NAMALWA (cell line): ENCODE measurements at regions not wholly inside any gene's neighbourhood (a gene's known extent, or its start where the extent isn't known, plus 50 kb on each side); places are given as distances from the start of the nearest gene placed in this dataset.
"Not testable (repeated sequence)": the region's sequence is repeated elsewhere in the genome, so short reads cannot be mapped to it uniquely, and the experiment has no call there.

Experiments
- DNase-seq: peaks from one replicate; pipeline ENCODE4 v3.0.0-alpha.2; 2015; ENCODE audit warnings: low spot score

DNA sequence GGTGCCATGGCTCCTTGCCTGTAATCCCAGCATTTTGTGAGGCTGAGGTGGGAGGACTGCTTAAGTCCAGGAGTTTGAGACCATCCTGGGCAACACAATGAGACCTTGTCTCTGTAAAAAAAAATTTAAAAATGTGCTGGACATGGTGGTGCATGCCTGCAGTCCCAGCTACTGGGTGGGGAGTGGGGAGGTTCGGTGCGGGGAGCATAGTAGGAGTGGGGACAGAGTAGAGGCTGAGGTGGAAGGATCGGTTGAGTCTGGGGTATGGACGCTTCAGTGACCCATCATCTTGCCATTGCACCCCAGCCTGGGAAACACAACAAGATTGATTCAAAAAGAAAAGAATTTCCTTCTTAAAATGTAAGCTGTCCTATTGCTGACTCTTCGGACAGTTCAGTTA lies 1490.0 kb upstream of the GBE1 start:
- no peak for DNase-seq

- DNase-seq, result no peak
Measured at GRCh38 chr3:83250613-83251012, 1489.2 kb upstream of the GBE1 start.

DNA sequence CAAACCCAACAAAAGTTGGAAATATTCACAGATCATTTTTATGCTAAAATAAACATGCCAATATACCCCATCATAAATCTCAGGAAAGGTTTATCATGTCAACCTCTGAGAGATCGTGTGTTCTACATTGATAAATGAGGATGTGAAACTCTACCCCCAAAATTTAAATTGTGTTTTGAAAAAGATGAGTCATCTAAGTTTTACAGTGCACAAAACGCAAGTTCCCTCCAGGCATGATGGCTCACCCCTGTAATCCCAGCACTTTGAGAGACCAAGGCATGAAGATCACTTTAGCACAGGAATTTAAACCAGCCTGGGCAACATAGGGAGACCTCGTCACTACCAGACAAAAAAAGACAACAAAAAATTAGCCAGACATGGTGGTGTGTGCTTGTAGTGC lies 1487.0 kb upstream of the GBE1 start:
- no peak for DNase-seq

DNA sequence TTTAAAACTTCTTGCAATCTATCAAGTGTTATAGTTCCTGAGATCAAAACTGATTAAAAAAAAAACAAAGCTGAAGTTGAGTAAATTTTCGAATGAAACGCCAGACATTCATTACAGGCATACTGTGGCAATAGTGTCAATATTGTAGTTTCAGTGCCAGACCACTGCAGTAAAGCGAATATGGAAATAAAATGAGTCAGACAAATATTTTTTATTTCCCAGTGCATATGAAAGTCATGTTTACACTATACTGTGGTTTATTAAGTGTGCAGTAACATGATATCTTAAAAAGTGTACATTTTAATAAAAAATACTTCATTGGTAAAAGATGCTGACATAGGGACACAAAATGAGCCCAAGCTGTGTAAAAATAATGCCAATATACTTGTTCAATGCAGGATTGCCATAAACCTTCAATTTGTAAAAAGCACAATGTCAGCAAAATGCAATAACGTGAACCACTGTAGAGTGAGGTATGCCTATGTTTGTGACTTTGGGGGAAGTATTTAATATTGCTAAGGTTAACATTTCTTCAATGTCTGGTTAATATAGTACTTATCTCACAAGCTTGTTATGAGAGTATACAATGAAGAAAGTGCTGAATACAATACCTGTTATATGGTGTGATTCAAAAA lies 1473.9 kb upstream of the GBE1 start:
- no peak for DNase-seq

GRCh38 chr3:83233715-83234114 lies 1472.3 kb upstream of the GBE1 start:
- no peak for DNase-seq

DNA sequence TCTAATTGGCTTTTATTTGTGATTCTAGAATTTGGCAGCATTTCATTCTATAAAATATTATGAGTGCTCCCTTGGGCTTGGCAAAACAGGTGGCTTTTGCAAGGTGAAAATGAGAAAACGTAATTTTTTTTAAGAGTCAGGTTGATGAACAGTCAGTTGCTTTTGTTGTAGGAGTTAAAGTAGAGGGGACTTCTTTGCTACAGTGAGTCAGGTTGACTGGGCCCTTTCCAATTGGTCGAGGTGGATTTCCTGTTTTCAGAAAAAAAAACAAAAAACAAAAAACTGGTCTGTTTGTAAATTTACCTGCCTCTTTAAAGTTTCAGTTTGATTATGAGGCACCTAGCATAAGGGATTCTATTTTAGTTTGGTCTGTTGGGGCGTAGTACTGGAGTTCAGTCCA lies 1469.4 kb upstream of the GBE1 start:
- no peak for DNase-seq

- DNase-seq, result no peak
Measured at GRCh38 chr3:83230376-83230775, 1468.9 kb upstream of the GBE1 start.

DNA sequence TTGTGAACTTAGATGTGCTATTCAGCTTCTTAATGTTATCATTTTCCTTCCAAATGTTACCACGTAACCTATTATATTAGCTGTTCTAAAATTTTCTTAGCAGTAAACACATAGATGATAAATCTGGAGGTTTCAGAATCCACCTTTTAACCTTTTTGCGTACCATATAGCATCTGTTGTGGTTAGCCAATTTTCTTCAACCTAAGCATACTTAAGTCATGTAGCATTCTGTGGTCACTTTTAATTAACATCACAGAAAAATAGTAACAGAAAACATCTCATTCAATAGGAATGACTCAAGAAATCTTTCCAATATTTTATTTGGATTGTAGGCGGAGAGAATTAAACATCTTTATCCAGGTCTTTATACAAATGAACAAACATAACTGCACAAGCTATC lies 1465.3 kb upstream of the GBE1 start:
- no peak for DNase-seq

- DNase-seq, result no peak
Measured at GRCh38 chr3:83224101-83224868, 1462.8 kb upstream of the GBE1 start.

GRCh38 chr3:83218383-83219200 lies 1457.1 kb upstream of the GBE1 start:
- no peak for DNase-seq

- DNase-seq, result not testable (repeated sequence)
Measured at GRCh38 chr3:83217595-83218118, 1456.2 kb upstream of the GBE1 start.

DNA sequence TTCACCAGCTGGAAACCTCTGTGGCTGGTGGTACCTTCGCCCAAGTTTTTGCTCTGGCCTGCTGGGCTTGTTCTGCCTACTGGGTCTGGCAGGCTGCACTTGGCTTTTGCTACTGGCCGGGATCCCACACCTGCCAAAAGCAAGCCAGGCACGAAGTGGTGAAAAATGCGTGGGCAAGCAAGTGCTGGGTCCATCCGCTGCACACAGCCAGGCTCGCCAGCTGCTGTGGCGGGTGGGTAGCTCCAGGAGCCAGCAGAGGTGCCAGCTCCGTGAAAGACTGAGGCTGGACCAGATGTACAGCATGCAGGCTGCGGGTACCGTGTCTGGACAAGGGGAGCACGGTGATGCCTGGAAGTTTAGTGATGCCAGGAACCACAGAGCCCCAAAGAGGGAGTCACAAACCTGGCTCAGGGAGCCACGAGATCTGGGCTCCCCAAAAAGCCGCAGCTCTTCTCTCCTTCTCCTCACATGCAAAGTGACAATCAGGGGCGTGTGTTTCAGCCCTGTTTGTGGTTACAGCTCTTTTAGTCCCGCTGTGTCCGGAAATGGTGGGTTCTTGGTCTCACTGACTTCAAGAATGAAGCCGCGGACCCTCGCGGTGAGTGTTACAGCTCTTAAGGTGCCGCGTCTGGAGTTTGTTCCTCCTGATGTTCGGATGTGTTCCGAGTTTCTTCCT lies 1455.6 kb upstream of the GBE1 start:
- no peak for DNase-seq

- no peak for DNase-seq
Measured at GRCh38 chr3:83195243-83195642, 1433.8 kb upstream of the GBE1 start.

DNA sequence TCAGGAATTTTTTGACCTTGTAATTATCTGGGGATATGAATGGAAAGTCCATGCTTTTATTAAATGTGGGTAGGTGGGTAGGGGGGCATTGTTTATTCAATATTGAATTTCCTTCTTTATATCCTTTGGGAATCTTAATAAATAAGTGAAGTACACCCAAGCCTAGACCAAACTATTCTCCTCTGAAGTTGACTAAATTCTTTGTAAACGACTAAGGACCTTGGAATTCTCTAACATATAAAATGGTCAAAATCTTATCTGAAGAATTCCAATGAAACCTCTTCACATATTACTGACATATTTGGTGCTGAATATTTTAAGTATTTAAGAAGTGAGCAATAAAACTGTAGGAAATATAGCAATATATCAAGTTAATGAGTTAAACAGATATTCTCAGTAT lies 1432.1 kb upstream of the GBE1 start:
- DNase-seq, result no peak

DNA sequence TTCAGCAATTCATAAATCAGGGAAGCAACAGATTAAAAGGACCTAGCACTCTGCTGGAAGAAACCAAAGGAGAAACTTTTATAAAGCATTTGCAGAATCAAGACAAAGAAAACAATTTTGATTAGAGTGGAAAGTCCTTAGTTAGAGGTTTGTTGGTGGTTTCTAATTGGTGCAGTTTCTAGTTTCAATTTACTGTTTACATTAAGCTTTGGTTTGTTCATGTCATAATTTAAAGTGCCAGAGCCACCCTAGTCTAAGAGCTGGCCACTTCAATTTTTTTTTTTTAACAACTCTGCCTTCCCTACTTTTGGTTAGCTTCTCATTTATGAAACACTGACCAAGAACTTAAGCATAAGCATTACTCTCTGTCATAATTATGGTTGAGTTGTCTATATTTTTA lies 1428.2 kb upstream of the GBE1 start:
- DNase-seq, result no peak

GRCh38 chr3:83169473-83169872 lies 1408.0 kb upstream of the GBE1 start:
- DNase-seq, result no peak

DNA sequence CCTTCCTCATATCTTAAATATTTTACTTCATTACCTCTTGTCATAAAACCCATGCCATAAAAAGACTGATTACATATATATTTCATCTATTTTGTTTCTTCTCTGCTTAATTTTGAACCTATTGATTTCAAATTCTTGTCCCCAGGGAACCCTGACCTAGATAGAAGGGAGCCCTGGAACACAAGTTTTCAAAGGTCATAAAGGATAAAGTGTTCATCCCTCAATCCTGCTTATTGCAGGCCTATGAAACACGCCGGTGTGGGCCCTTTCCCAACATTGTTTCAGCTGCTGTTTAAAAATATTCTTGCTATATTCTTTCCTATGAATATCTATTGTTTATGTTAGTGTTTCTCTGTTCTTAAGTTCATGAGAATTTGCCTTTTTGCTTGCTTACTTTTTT lies 1389.5 kb upstream of the GBE1 start:
- no peak for DNase-seq

DNA sequence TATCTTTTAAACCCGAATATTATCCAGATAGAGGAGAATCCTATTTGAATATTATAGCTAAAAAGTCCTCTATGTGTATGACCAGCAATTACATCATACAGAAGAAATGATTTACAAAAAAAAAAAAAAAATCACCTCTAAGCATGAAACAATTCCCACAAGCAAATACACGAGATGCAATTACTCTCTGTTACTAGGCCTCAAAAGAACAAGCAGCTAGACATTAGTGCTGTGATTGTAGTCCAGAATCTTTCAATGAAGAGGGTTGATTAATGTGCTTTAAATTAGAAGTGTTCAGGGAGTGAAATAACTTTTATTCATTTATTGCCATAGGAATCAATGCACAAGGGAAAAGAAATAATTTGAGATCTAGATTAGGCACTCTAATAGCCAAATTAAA lies 1379.5 kb upstream of the GBE1 start:
- DNase-seq, result no peak

- no peak for DNase-seq
Measured at GRCh38 chr3:83131236-83131635, 1369.8 kb upstream of the GBE1 start.

GRCh38 chr3:83122774-83123350 lies 1361.4 kb upstream of the GBE1 start:
- DNase-seq, result no peak

DNA sequence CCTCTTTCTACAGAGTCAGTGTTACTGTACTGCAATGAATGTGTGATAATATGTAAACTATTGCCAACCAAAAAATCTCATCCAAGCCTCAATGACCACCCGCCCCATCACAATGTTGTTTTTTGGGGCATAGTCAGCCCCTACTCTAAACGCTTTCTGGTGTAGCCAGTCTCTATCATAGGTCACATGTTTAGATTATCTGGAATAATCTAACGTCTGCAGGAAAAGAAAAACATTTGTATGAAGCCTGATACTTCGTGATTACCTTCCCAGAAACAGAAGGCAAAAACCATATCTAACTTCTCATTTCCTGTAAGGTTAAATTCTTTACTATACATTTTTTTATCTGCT lies 1331.8 kb upstream of the GBE1 start:
- no peak for DNase-seq
